GM23338 (cell line): ENCODE measurements at regions not wholly inside any gene's neighbourhood (a gene's known extent, or its start where the extent isn't known, plus 50 kb on each side); places are given as distances from the start of the nearest gene placed in this dataset.

Experiments
- ATAC-seq: fragments of 200-7000 bp; cut with Tn5 transposase; 3 replicates; pipeline ENCODE4 v1.9.1; 2020
- DNase-seq: peaks from one replicate; pipeline ENCODE4 v3.0.0-alpha.2; 2015; ENCODE audit warnings: low spot score
- H2AFZ ChIP-seq: fragments of 200-600 bp; sonication (generic); 2 replicates; pipeline ENCODE4 v1.8.0; 2016; ENCODE audit warnings: antibody characterized with exemption, mild to moderate bottlenecking, moderate library complexity
- H3F3A ChIP-seq: fragments of 200-600 bp; sonication (generic); replicated peaks from 2 replicates; pipeline ENCODE4 v1.8.0; 2017; ENCODE audit warnings: antibody characterized with exemption, mixed run types, low read depth
- H3K27ac ChIP-seq: fragments of 200-600 bp; sonication (generic); 2 replicates; pipeline ENCODE4 v1.6.1; 2016; ENCODE audit warnings: low read depth
- H3K27me3 ChIP-seq: fragments of 200-600 bp; sonication (generic); 2 replicates; pipeline ENCODE4 v1.8.0; 2016; ENCODE audit warnings: mild to moderate bottlenecking, mixed run types, moderate library complexity; ENCODE audit not compliant: insufficient read depth
- H3K36me3 ChIP-seq: fragments of 200-600 bp; sonication (generic); 2 replicates; pipeline ENCODE4 v1.8.0; 2016; ENCODE audit warnings: mild to moderate bottlenecking; ENCODE audit not compliant: insufficient read depth
- H3K4me1 ChIP-seq: fragments of 200-600 bp; sonication (generic); 2 replicates; pipeline ENCODE4 v1.8.0; 2016; ENCODE audit warnings: mild to moderate bottlenecking, moderate library complexity; ENCODE audit not compliant: insufficient read depth
- H3K4me2 ChIP-seq: fragments of 200-600 bp; sonication (generic); 2 replicates; pipeline ENCODE4 v1.7.1; 2017; ENCODE audit warnings: mixed run types
- H3K4me3 ChIP-seq: fragments of 200-600 bp; sonication (generic); 2 replicates; pipeline ENCODE4 v1.6.1; 2016; ENCODE audit warnings: mixed run types
- H3K79me2 ChIP-seq: fragments of 200-600 bp; sonication (generic); replicated peaks from 2 replicates; pipeline ENCODE4 v1.8.0; 2017; ENCODE audit warnings: mild to moderate bottlenecking; ENCODE audit not compliant: insufficient read depth
- H3K9me2 ChIP-seq: fragments of 200-600 bp; sonication (generic); 2 replicates; pipeline ENCODE4 v1.8.0; 2017; ENCODE audit not compliant: insufficient read depth
- H4K20me1 ChIP-seq: fragments of 200-600 bp; sonication (generic); replicated peaks from 2 replicates; pipeline ENCODE4 v1.8.0; 2017; ENCODE audit warnings: mild to moderate bottlenecking; ENCODE audit not compliant: insufficient read depth
- H3K27ac Mint-ChIP-seq: 2 replicates; pipeline ENCODE4 v1.8.0; 2020; ENCODE audit warnings: inconsistent platforms, mild to moderate bottlenecking, moderate library complexity, mixed read lengths
- H3K27me3 Mint-ChIP-seq: 3 replicates; pipeline ENCODE4 v1.8.0; 2022; ENCODE audit warnings: low read depth, mild to moderate bottlenecking, moderate library complexity, mixed read lengths, inconsistent platforms; ENCODE audit not compliant: insufficient read depth, poor library complexity
- H3K36me3 Mint-ChIP-seq: 3 replicates; pipeline ENCODE4 v1.8.0; 2021; ENCODE audit warnings: low read depth, mild to moderate bottlenecking, inconsistent platforms, moderate library complexity, mixed read lengths
- H3K4me1 Mint-ChIP-seq: 3 replicates; pipeline ENCODE4 v1.8.0; 2020; ENCODE audit warnings: mild to moderate bottlenecking, inconsistent platforms, mixed read lengths
- H3K4me3 Mint-ChIP-seq: 3 replicates; pipeline ENCODE4 v1.8.0; 2021; ENCODE audit warnings: moderate library complexity, mild to moderate bottlenecking, inconsistent platforms, mixed read lengths
- H3K9me3 Mint-ChIP-seq: 3 replicates; pipeline ENCODE4 v1.8.0; 2020; ENCODE audit warnings: moderate library complexity, mild to moderate bottlenecking, inconsistent platforms, mixed read lengths
- CTCF ChIP-seq, 2 experiments: fragments of 200-600 bp in 1 of 2; sonication (generic) in 1 of 2; conservative IDR thresholded peaks; 2 replicates each; pipeline versions ENCODE4 v1.5.1 to v1.6.1; 2016 to 2017; ENCODE audit warnings: antibody characterized with exemption in 2 of 2, low read depth in 2 of 2, mild to moderate bottlenecking in 2 of 2, moderate library complexity in 1 of 2
- EZH2phosphoT487 ChIP-seq: fragments of 200-600 bp; sonication (generic); IDR thresholded peaks from one replicate; pipeline ENCODE4 v1.8.1; 2018; ENCODE audit warnings: antibody characterized with exemption; ENCODE audit not compliant: unreplicated experiment
- REST ChIP-seq: IDR thresholded peaks from one replicate; pipeline ENCODE4 v1.6.1; 2018; ENCODE audit warnings: antibody characterized with exemption; ENCODE audit not compliant: unreplicated experiment
- STAT1 ChIP-seq: IDR thresholded peaks from one replicate; pipeline ENCODE4 v1.6.1; 2016; ENCODE audit warnings: antibody characterized with exemption; ENCODE audit not compliant: unreplicated experiment
- ZNF331 ChIP-seq: fragments of 250-450 bp; sonication (Bioruptor Pico); IDR thresholded peaks from 2 replicates; pipeline ENCODE4 v1.5.0; 2020; ENCODE audit warnings: low read depth, mild to moderate bottlenecking, moderate library complexity
- ZNF462 ChIP-seq: fragments of 250-450 bp; sonication (Bioruptor Pico); IDR thresholded peaks from 2 replicates; pipeline ENCODE4 v1.5.0; 2020; ENCODE audit warnings: mild to moderate bottlenecking, moderate library complexity

- TF ChIP-seq ZNF462 (CRISPR knock-in tag) = no peak
- no peak for TF ChIP-seq CTCF (conservative IDR thresholded peaks at IDR 0.05; ENCODE audit: low read depth in 2 of 2)
- TF ChIP-seq EZH2phosphoT487 = no peak
- TF ChIP-seq ZNF331 (CRISPR knock-in tag) = no peak
Observed at GRCh38 chr7:54116956-54117355, 425.2 kb upstream of the VSTM2A start (continued).

GRCh38 chr7:54129035-54129434 is 413.1 kb upstream of the VSTM2A start:
- ATAC-seq = no peak
- no peaks in the 10 kb centered on the region for H3K27me3 Mint-ChIP-seq
- peaks cover 9% of the 10 kb centered on the region for H3K9me3 Mint-ChIP-seq
- no peak for DNase-seq
- Histone ChIP-seq H3K27me3 (no peaks in the 10 kb centered on the region), H3F3A (no peaks in the 10 kb centered on the region), H3K9me2 (peaks cover 21% of the 10 kb centered on the region), H4K20me1 (no peaks in the 10 kb centered on the region), H3K4me2 (no peak overlapping the region), H3K4me3 (no peak overlapping the region), H3K36me3 (no peaks in the 10 kb centered on the region), H3K4me1 (no peaks in the 10 kb centered on the region), H2AFZ (no peak overlapping the region), H3K79me2 (no peaks in the 10 kb centered on the region), H3K27ac (no peak overlapping the region)
- H3K27ac Mint-ChIP-seq = no peak overlapping the region
- no peak overlapping the region for H3K4me3 Mint-ChIP-seq
- H3K4me1 Mint-ChIP-seq = no peaks in the 10 kb centered on the region
- H3K36me3 Mint-ChIP-seq = peaks cover 5% of the 10 kb centered on the region; the same call in 2 of the 3 replicates
- TF ChIP-seq STAT1 (no peak), REST (no peak), ZNF331 (CRISPR knock-in tag) (no peak)
